SJSA1 (cell line): ENCODE measurements at regions not wholly inside any gene's neighbourhood (a gene's known extent, or its start where the extent isn't known, plus 50 kb on each side); places are given as distances from the start of the nearest gene placed in this dataset.

Experiments used
- DNase-seq, 2 experiments: peaks; one replicate each; pipeline ENCODE4 v3.0.0-alpha.2; 2015 to 2020; ENCODE audit warnings: low spot score in 2 of 2, low read depth in 1 of 2
- H3K27ac ChIP-seq: fragments of 250-450 bp; sonication (Bioruptor Pico); 2 replicates; pipeline ENCODE4 v1.5.1; 2020; ENCODE audit warnings: mild to moderate bottlenecking, moderate library complexity
- H3K27me3 ChIP-seq: fragments of 250-450 bp; sonication (Bioruptor Pico); replicated peaks from 2 replicates; pipeline ENCODE4 v1.5.1; 2020; ENCODE audit warnings: mild to moderate bottlenecking, moderate library complexity
- H3K36me3 ChIP-seq: fragments of 250-450 bp; sonication (Bioruptor Pico); 2 replicates; pipeline ENCODE4 v1.5.1; 2020; ENCODE audit warnings: mild to moderate bottlenecking
- H3K4me1 ChIP-seq: fragments of 250-450 bp; sonication (Bioruptor Pico); replicated peaks from 2 replicates; pipeline ENCODE4 v1.6.1; 2021; ENCODE audit warnings: mild to moderate bottlenecking
- H3K4me3 ChIP-seq: fragments of 250-450 bp; sonication (Bioruptor Pico); 2 replicates; pipeline ENCODE4 v1.5.1; 2020; ENCODE audit warnings: mild to moderate bottlenecking
- H3K9me3 ChIP-seq: fragments of 250-450 bp; sonication (Bioruptor Pico); replicated peaks from 2 replicates; pipeline ENCODE4 v1.5.1; 2020; ENCODE audit warnings: mild to moderate bottlenecking

- H3K27me3 ChIP-seq = no peaks in the 10 kb centered on the region
- no peak for DNase-seq
- H3K9me3 ChIP-seq = no peaks in the 10 kb centered on the region
- H3K36me3 ChIP-seq = no peaks in the 10 kb centered on the region
- no peak overlapping the region for H3K4me3 ChIP-seq
- no peaks in the 10 kb centered on the region for H3K4me1 ChIP-seq
- H3K27ac ChIP-seq = no peak overlapping the region
These were observed 465.1 kb downstream of the GALR1 start for GRCh38 chr18:77714716-77715115.

GRCh38 chr18:77716282-77716681 is 466.6 kb downstream of the GALR1 start:
- no peak for DNase-seq
- H3K27ac ChIP-seq = no peak overlapping the region
- H3K4me3 ChIP-seq = no peak overlapping the region
- H3K4me1 ChIP-seq = no peaks in the 10 kb centered on the region
- no peaks in the 10 kb centered on the region for H3K9me3 ChIP-seq
- H3K27me3 ChIP-seq = no peaks in the 10 kb centered on the region
- H3K36me3 ChIP-seq = no peaks in the 10 kb centered on the region

GRCh38 chr18:77733292-77733903 is 483.8 kb downstream of the GALR1 start:
- no peaks in the 10 kb centered on the region for H3K27me3 ChIP-seq
- no peak overlapping the region for H3K4me3 ChIP-seq
- H3K4me1 ChIP-seq = no peaks in the 10 kb centered on the region
- H3K9me3 ChIP-seq = no peaks in the 10 kb centered on the region
- H3K36me3 ChIP-seq = no peaks in the 10 kb centered on the region
- H3K27ac ChIP-seq = no peak overlapping the region
- no peak for DNase-seq

GRCh38 chr18:77736842-77737241 is 487.2 kb downstream of the GALR1 start:
- H3K36me3 ChIP-seq = no peaks in the 10 kb centered on the region
- H3K9me3 ChIP-seq = no peaks in the 10 kb centered on the region
- DNase-seq = no peak
- no peaks in the 10 kb centered on the region for H3K4me1 ChIP-seq
- H3K27ac ChIP-seq = no peak overlapping the region
- H3K27me3 ChIP-seq = no peaks in the 10 kb centered on the region
- H3K4me3 ChIP-seq = no peak overlapping the region

GRCh38 chr18:77737405-77737804 is 487.8 kb downstream of the GALR1 start:
- Histone ChIP-seq H3K4me3 (no peak overlapping the region), H3K4me1 (no peaks in the 10 kb centered on the region), H3K27ac (no peak overlapping the region), H3K9me3 (no peaks in the 10 kb centered on the region), H3K36me3 (no peaks in the 10 kb centered on the region), H3K27me3 (no peaks in the 10 kb centered on the region)
- no peak for DNase-seq

GRCh38 chr18:77749089-77749488 is 499.4 kb downstream of the GALR1 start:
- Histone ChIP-seq H3K36me3 (no peaks in the 10 kb centered on the region), H3K27me3 (no peaks in the 10 kb centered on the region), H3K9me3 (no peaks in the 10 kb centered on the region), H3K27ac (no peak overlapping the region), H3K4me3 (no peak overlapping the region), H3K4me1 (no peaks in the 10 kb centered on the region)
- peak in 1 of 2 experiments; percentile 3 for DNase-seq

GRCh38 chr18:77750006-77750405 is 500.4 kb downstream of the GALR1 start:
- H3K4me1 ChIP-seq = no peaks in the 10 kb centered on the region
- H3K36me3 ChIP-seq = no peaks in the 10 kb centered on the region
- DNase-seq = no peak
- no peaks in the 10 kb centered on the region for H3K27me3 ChIP-seq
- H3K27ac ChIP-seq = no peak overlapping the region
- no peaks in the 10 kb centered on the region for H3K9me3 ChIP-seq
- no peak overlapping the region for H3K4me3 ChIP-seq

- Histone ChIP-seq H3K4me3 (no peak overlapping the region), H3K36me3 (no peaks in the 10 kb centered on the region), H3K27me3 (no peaks in the 10 kb centered on the region), H3K4me1 (no peaks in the 10 kb centered on the region), H3K27ac (no peak overlapping the region), H3K9me3 (no peaks in the 10 kb centered on the region)
- no peak for DNase-seq
These were observed 504.9 kb downstream of the GALR1 start for GRCh38 chr18:77754475-77755044.

GRCh38 chr18:77755187-77755586 is 505.5 kb downstream of the GALR1 start:
- H3K27ac ChIP-seq = no peak overlapping the region
- H3K27me3 ChIP-seq = no peaks in the 10 kb centered on the region
- H3K9me3 ChIP-seq = no peaks in the 10 kb centered on the region
- H3K36me3 ChIP-seq = no peaks in the 10 kb centered on the region
- H3K4me3 ChIP-seq = no peak overlapping the region
- no peaks in the 10 kb centered on the region for H3K4me1 ChIP-seq
- DNase-seq = no peak

- no peaks in the 10 kb centered on the region for H3K4me1 ChIP-seq
- H3K27me3 ChIP-seq = no peaks in the 10 kb centered on the region
- no peak for DNase-seq
- no peaks in the 10 kb centered on the region for H3K9me3 ChIP-seq
- no peaks in the 10 kb centered on the region for H3K36me3 ChIP-seq
- H3K27ac ChIP-seq = no peak overlapping the region
- H3K4me3 ChIP-seq = no peak overlapping the region
These were observed 511.7 kb downstream of the GALR1 start for GRCh38 chr18:77761332-77761731.

GRCh38 chr18:77762014-77762413 is 512.4 kb downstream of the GALR1 start:
- no peak for DNase-seq
- Histone ChIP-seq H3K27ac (no peak overlapping the region), H3K9me3 (no peaks in the 10 kb centered on the region), H3K36me3 (no peaks in the 10 kb centered on the region), H3K4me3 (no peak overlapping the region), H3K27me3 (no peaks in the 10 kb centered on the region), H3K4me1 (no peaks in the 10 kb centered on the region)

GRCh38 chr18:77762642-77763041 is 513.0 kb downstream of the GALR1 start:
- Histone ChIP-seq H3K9me3 (no peaks in the 10 kb centered on the region), H3K4me1 (no peaks in the 10 kb centered on the region), H3K27ac (no peak overlapping the region), H3K36me3 (no peaks in the 10 kb centered on the region), H3K27me3 (no peaks in the 10 kb centered on the region), H3K4me3 (no peak overlapping the region)
- DNase-seq = no peak

- no peaks in the 10 kb centered on the region for H3K27me3 ChIP-seq
- no peaks in the 10 kb centered on the region for H3K9me3 ChIP-seq
These were observed 514.0 kb downstream of the GALR1 start for GRCh38 chr18:77763530-77764145.

GRCh38 chr18:77765468-77765867 is 515.8 kb downstream of the GALR1 start:
- Histone ChIP-seq H3K4me3 (no peak overlapping the region), H3K27ac (no peak overlapping the region), H3K9me3 (no peaks in the 10 kb centered on the region), H3K4me1 (no peaks in the 10 kb centered on the region), H3K36me3 (no peaks in the 10 kb centered on the region), H3K27me3 (no peaks in the 10 kb centered on the region)
- no peak for DNase-seq

More at GRCh38 chr18:77763530-77764145, 514.0 kb downstream of the GALR1 start:
- no peaks in the 10 kb centered on the region for H3K4me1 ChIP-seq
- H3K27ac ChIP-seq = no peak overlapping the region
- H3K36me3 ChIP-seq = no peaks in the 10 kb centered on the region
- DNase-seq = no peak
- no peak overlapping the region for H3K4me3 ChIP-seq
